ENCODE measurements at regions not wholly inside any gene's neighbourhood (a gene's known extent, or its start where the extent isn't known, plus 50 kb on each side); places are given as distances from the start of the nearest gene placed in this dataset.
"Not testable (repeated sequence)": the region's sequence is repeated elsewhere in the genome, so short reads cannot be mapped to it uniquely, and the experiment has no call there.

- no peak for ATAC-seq (replicated peaks; ENCODE audit: extremely low read depth, poor library complexity, severe bottlenecking)
- no peak overlapping the region for H3K4me3 Mint-ChIP-seq
Observed at GRCh38 chr2:217360781-217361482, 501.1 kb upstream of the TNP1 start.

GRCh38 chr2:217360111-217360510, 500.2 kb upstream of the TNP1 start:
- Mint-ChIP-seq H3K9me3 (no peaks in the 10 kb centered on the region), H3K4me1 (no peaks in the 10 kb centered on the region), H3K4me3 (no peak overlapping the region), H3K27ac (ENCODE audit: low read depth) (no peak overlapping the region), H3K27me3 (no peaks in the 10 kb centered on the region), H3K36me3 (ENCODE audit: insufficient read depth) (no peaks in the 10 kb centered on the region)
- no peak for ATAC-seq (replicated peaks; ENCODE audit: extremely low read depth, poor library complexity, severe bottlenecking)
- DNase-seq (ENCODE audit: low spot score in 2 of 2), result no peak

More at GRCh38 chr2:217360781-217361482, 501.1 kb upstream of the TNP1 start:
- H3K9me3 Mint-ChIP-seq, result no peaks in the 10 kb centered on the region
- H3K27ac Mint-ChIP-seq (ENCODE audit: low read depth), result no peak overlapping the region
- DNase-seq (ENCODE audit: low spot score in 2 of 2), result no peak
- H3K4me1 Mint-ChIP-seq, result no peaks in the 10 kb centered on the region
- no peaks in the 10 kb centered on the region for H3K36me3 Mint-ChIP-seq (ENCODE audit: insufficient read depth)
- no peaks in the 10 kb centered on the region for H3K27me3 Mint-ChIP-seq

- DNase-seq (ENCODE audit: low spot score in 2 of 2) (no peak), ATAC-seq (replicated peaks; ENCODE audit: extremely low read depth, poor library complexity, severe bottlenecking) (no peak)
- Mint-ChIP-seq H3K27ac (ENCODE audit: low read depth) (no peak overlapping the region), H3K4me1 (no peaks in the 10 kb centered on the region), H3K27me3 (no peaks in the 10 kb centered on the region), H3K9me3 (no peaks in the 10 kb centered on the region), H3K4me3 (no peak overlapping the region), H3K36me3 (ENCODE audit: insufficient read depth) (no peaks in the 10 kb centered on the region)
Observed at GRCh38 chr2:217357886-217358620, 498.2 kb upstream of the TNP1 start.

GRCh38 chr2:217356781-217357180, 496.9 kb upstream of the TNP1 start:
- no peak for ATAC-seq (replicated peaks; ENCODE audit: extremely low read depth, poor library complexity, severe bottlenecking)
- no peaks in the 10 kb centered on the region for H3K9me3 Mint-ChIP-seq
- H3K27me3 Mint-ChIP-seq, result no peaks in the 10 kb centered on the region
- H3K4me3 Mint-ChIP-seq, result no peak overlapping the region
- H3K36me3 Mint-ChIP-seq (ENCODE audit: insufficient read depth), result no peaks in the 10 kb centered on the region
- no peaks in the 10 kb centered on the region for H3K4me1 Mint-ChIP-seq
- DNase-seq (ENCODE audit: low spot score in 2 of 2), result no peak
- H3K27ac Mint-ChIP-seq (ENCODE audit: low read depth), result no peak overlapping the region

- ATAC-seq (replicated peaks; ENCODE audit: extremely low read depth, poor library complexity, severe bottlenecking), result no peak
- DNase-seq (ENCODE audit: low spot score in 2 of 2), result no peak
- H3K9me3 Mint-ChIP-seq, result no peaks in the 10 kb centered on the region
- H3K27ac Mint-ChIP-seq (ENCODE audit: low read depth), result no peak overlapping the region
- H3K36me3 Mint-ChIP-seq (ENCODE audit: insufficient read depth), result no peaks in the 10 kb centered on the region
- no peaks in the 10 kb centered on the region for H3K27me3 Mint-ChIP-seq
- no peak overlapping the region for H3K4me3 Mint-ChIP-seq
- H3K4me1 Mint-ChIP-seq, result no peaks in the 10 kb centered on the region
Observed at GRCh38 chr2:217356142-217356541, 496.3 kb upstream of the TNP1 start.

- Mint-ChIP-seq H3K36me3 (ENCODE audit: insufficient read depth) (no peaks in the 10 kb centered on the region), H3K27ac (ENCODE audit: low read depth) (no peak overlapping the region), H3K4me3 (no peak overlapping the region), H3K4me1 (no peaks in the 10 kb centered on the region), H3K9me3 (peaks cover 6% of the 10 kb centered on the region), H3K27me3 (no peaks in the 10 kb centered on the region)
- DNase-seq (ENCODE audit: low spot score in 2 of 2) (no peak), ATAC-seq (replicated peaks; ENCODE audit: extremely low read depth, poor library complexity, severe bottlenecking) (no peak)
Observed at GRCh38 chr2:217353591-217353990, 493.7 kb upstream of the TNP1 start.

GRCh38 chr2:217351378-217351777, 491.5 kb upstream of the TNP1 start:
- no peaks in the 10 kb centered on the region for H3K4me1 Mint-ChIP-seq
- H3K36me3 Mint-ChIP-seq (ENCODE audit: insufficient read depth), result no peaks in the 10 kb centered on the region
- no peak overlapping the region for H3K4me3 Mint-ChIP-seq
- no peaks in the 10 kb centered on the region for H3K27me3 Mint-ChIP-seq
- peaks cover 6% of the 10 kb centered on the region for H3K9me3 Mint-ChIP-seq
- no peak overlapping the region for H3K27ac Mint-ChIP-seq (ENCODE audit: low read depth)
- DNase-seq (ENCODE audit: low spot score in 2 of 2), result no peak
- no peak for ATAC-seq (replicated peaks; ENCODE audit: extremely low read depth, poor library complexity, severe bottlenecking)

- Mint-ChIP-seq H3K36me3 (ENCODE audit: insufficient read depth) (no peaks in the 10 kb centered on the region), H3K27me3 (no peaks in the 10 kb centered on the region), H3K27ac (ENCODE audit: low read depth) (no peak overlapping the region), H3K4me3 (no peak overlapping the region), H3K4me1 (no peaks in the 10 kb centered on the region), H3K9me3 (peaks cover 6% of the 10 kb centered on the region)
- ATAC-seq (replicated peaks; ENCODE audit: extremely low read depth, poor library complexity, severe bottlenecking) (no peak), DNase-seq (ENCODE audit: low spot score in 2 of 2) (no peak)
Observed at GRCh38 chr2:217349251-217349650, 489.4 kb upstream of the TNP1 start.

GRCh38 chr2:217347630-217348029, 487.8 kb upstream of the TNP1 start:
- not testable (repeated sequence) for H3K27me3 Mint-ChIP-seq

GRCh38 chr2:217346043-217346442, 486.2 kb upstream of the TNP1 start:
- not testable (repeated sequence) for H3K9me3 Mint-ChIP-seq; DNase-seq (ENCODE audit: low spot score in 2 of 2); ATAC-seq (replicated peaks; ENCODE audit: extremely low read depth, poor library complexity, severe bottlenecking); H3K4me1 Mint-ChIP-seq; H3K27ac Mint-ChIP-seq (ENCODE audit: low read depth); H3K36me3 Mint-ChIP-seq (ENCODE audit: insufficient read depth); H3K27me3 Mint-ChIP-seq; H3K4me3 Mint-ChIP-seq

More at GRCh38 chr2:217347630-217348029, 487.8 kb upstream of the TNP1 start:
- H3K9me3 Mint-ChIP-seq; H3K4me3 Mint-ChIP-seq; H3K27ac Mint-ChIP-seq (ENCODE audit: low read depth); H3K36me3 Mint-ChIP-seq (ENCODE audit: insufficient read depth); ATAC-seq (replicated peaks; ENCODE audit: extremely low read depth, poor library complexity, severe bottlenecking); DNase-seq (ENCODE audit: low spot score in 2 of 2); H3K4me1 Mint-ChIP-seq: not testable (repeated sequence)

GRCh38 chr2:217340899-217341298, 481.0 kb upstream of the TNP1 start:
- ATAC-seq (replicated peaks; ENCODE audit: extremely low read depth, poor library complexity, severe bottlenecking) (no peak), DNase-seq (ENCODE audit: low spot score in 2 of 2) (no peak)
- Mint-ChIP-seq H3K27ac (ENCODE audit: low read depth) (no peak overlapping the region), H3K4me1 (no peaks in the 10 kb centered on the region), H3K27me3 (no peaks in the 10 kb centered on the region), H3K9me3 (no peaks in the 10 kb centered on the region), H3K36me3 (ENCODE audit: insufficient read depth) (no peaks in the 10 kb centered on the region), H3K4me3 (no peak overlapping the region)

GRCh38 chr2:217340176-217340575, 480.3 kb upstream of the TNP1 start:
- no peak overlapping the region for H3K27ac Mint-ChIP-seq (ENCODE audit: low read depth)
- no peaks in the 10 kb centered on the region for H3K36me3 Mint-ChIP-seq (ENCODE audit: insufficient read depth)
- DNase-seq (ENCODE audit: low spot score in 2 of 2) (no peak), ATAC-seq (replicated peaks; ENCODE audit: extremely low read depth, poor library complexity, severe bottlenecking) (no peak)
- no peaks in the 10 kb centered on the region for H3K9me3 Mint-ChIP-seq
- no peaks in the 10 kb centered on the region for H3K27me3 Mint-ChIP-seq
- H3K4me3 Mint-ChIP-seq, result no peak overlapping the region
- H3K4me1 Mint-ChIP-seq, result no peaks in the 10 kb centered on the region

- DNase-seq (ENCODE audit: low spot score in 2 of 2), result no peak
- H3K36me3 Mint-ChIP-seq (ENCODE audit: insufficient read depth), result no peaks in the 10 kb centered on the region
- no peak overlapping the region for H3K4me3 Mint-ChIP-seq
- H3K27me3 Mint-ChIP-seq, result no peaks in the 10 kb centered on the region
- H3K9me3 Mint-ChIP-seq, result no peaks in the 10 kb centered on the region
- no peak for ATAC-seq (replicated peaks; ENCODE audit: extremely low read depth, poor library complexity, severe bottlenecking)
- H3K4me1 Mint-ChIP-seq, result no peaks in the 10 kb centered on the region
- no peak overlapping the region for H3K27ac Mint-ChIP-seq (ENCODE audit: low read depth)
Observed at GRCh38 chr2:217339753-217340152, 479.9 kb upstream of the TNP1 start.
